HEK293 (cell line): ENCODE measurements at regions not wholly inside any gene's neighbourhood (a gene's known extent, or its start where the extent isn't known, plus 50 kb on each side); places are given as distances from the start of the nearest gene placed in this dataset.

Experiments
- CTCF ChIA-PET: fragments of 350-600 bp; formaldehyde crosslinking; extraction: SDS; loops from one replicate; lab custom pipeline; 2021; ENCODE audit warnings: antibody characterized with exemption; lab: Yijun Ruan, JAX
- POLR2A ChIA-PET: fragments of 300-600 bp; formaldehyde crosslinking; extraction: SDS; loops from one replicate; lab custom pipeline; 2020; ENCODE audit warnings: antibody characterized with exemption, inconsistent platforms; lab: Yijun Ruan, JAX
- H3K27ac ChIP-seq: fragments of 200-500 bp; sonication (Bioruptor generic); 2 replicates; pipeline ENCODE4 v1.5.1; 2014; ENCODE audit warnings: low read depth, low read length, control low read depth, inconsistent platforms; ENCODE audit errors: extremely low read depth
- H3K36me3 ChIP-seq, 2 experiments: fragments of 200-500 bp in 1 of 2; sonication (Bioruptor generic) in 1 of 2; 1 replicate in 1 of 2; 2 replicates in 1 of 2; pipeline ENCODE4 v1.5.1; 2014 to 2017; ENCODE audit warnings: inconsistent platforms in 2 of 2, low read length in 2 of 2; ENCODE audit not compliant: control insufficient read depth in 2 of 2, insufficient read depth in 1 of 2
- H3K4me1 ChIP-seq: fragments of 200-500 bp; sonication (Bioruptor generic); 2 replicates; pipeline ENCODE4 v1.5.1; 2014; ENCODE audit warnings: mild to moderate bottlenecking, low read length, inconsistent platforms; ENCODE audit not compliant: control insufficient read depth, insufficient read depth
- H3K4me3 ChIP-seq: 2 replicates; pipeline ENCODE4 v1.5.1; 2011; ENCODE audit warnings: low read depth, mild to moderate bottlenecking, control low read depth, low read length, moderate library complexity
- H3K9me3 ChIP-seq: fragments of 200-500 bp; sonication (Bioruptor generic); 2 replicates; pipeline ENCODE4 v1.5.1; 2014; ENCODE audit warnings: low read depth, low read length, inconsistent platforms; ENCODE audit not compliant: control insufficient read depth, insufficient read depth
- FEZF1 ChIP-seq: fragments of 450-650 bp; formaldehyde crosslinking; IDR thresholded peaks from 2 replicates; pipeline ENCODE4 v1.5.1; 2016; ENCODE audit warnings: missing biosample characterization, missing genetic modification characterization
- HOXD13 ChIP-seq: sonication (generic); formaldehyde crosslinking; IDR thresholded peaks from 2 replicates; pipeline ENCODE4 v1.8.0; 2022; ENCODE audit warnings: missing genetic modification reagents, borderline replicate concordance
- ZBTB11 ChIP-seq: fragments of 450-650 bp; formaldehyde crosslinking; conservative IDR thresholded peaks from 2 replicates; pipeline ENCODE4 v1.5.1; 2016; ENCODE audit warnings: low read depth, missing biosample characterization, missing genetic modification characterization
- ZBTB48 ChIP-seq: fragments of 450-650 bp; formaldehyde crosslinking; IDR thresholded peaks from 2 replicates; pipeline ENCODE4 v1.5.1; 2016; ENCODE audit warnings: missing biosample characterization, missing genetic modification characterization
- ZFP37 ChIP-seq: fragments of 450-650 bp; formaldehyde crosslinking; IDR thresholded peaks from 2 replicates; pipeline ENCODE4 v1.5.1; 2016; ENCODE audit warnings: missing biosample characterization, missing genetic modification characterization
- ZNF140 ChIP-seq: fragments of 450-650 bp; formaldehyde crosslinking; IDR thresholded peaks from 2 replicates; pipeline ENCODE4 v1.5.1; 2016; ENCODE audit warnings: missing biosample characterization, missing genetic modification characterization
- ZNF211 ChIP-seq: fragments of 450-650 bp; formaldehyde crosslinking; IDR thresholded peaks from 2 replicates; pipeline ENCODE4 v1.5.1; 2016; ENCODE audit warnings: low read depth, missing biosample characterization, missing genetic modification characterization
- ZNF223 ChIP-seq: fragments of 450-650 bp; formaldehyde crosslinking; IDR thresholded peaks from 2 replicates; pipeline ENCODE4 v1.5.1; 2016; ENCODE audit warnings: missing biosample characterization, missing genetic modification characterization
- ZNF366 ChIP-seq: fragments of 450-650 bp; formaldehyde crosslinking; conservative IDR thresholded peaks from 2 replicates; pipeline ENCODE4 v1.5.1; 2016; ENCODE audit warnings: missing biosample characterization, missing genetic modification characterization
- ZNF571 ChIP-seq: fragments of 450-650 bp; formaldehyde crosslinking; IDR thresholded peaks from 2 replicates; pipeline ENCODE4 v1.5.0; 2017; ENCODE audit warnings: missing biosample characterization, missing genetic modification characterization
- ZNF76 ChIP-seq: fragments of 450-650 bp; formaldehyde crosslinking; IDR thresholded peaks from 2 replicates; pipeline ENCODE4; 2016; ENCODE audit warnings: low read depth, missing biosample characterization, missing genetic modification characterization, borderline replicate concordance
- ZNF768 ChIP-seq: fragments of 450-650 bp; formaldehyde crosslinking; IDR thresholded peaks from 2 replicates; pipeline ENCODE4 v1.5.1; 2018; ENCODE audit warnings: missing biosample characterization, mild to moderate bottlenecking, missing genetic modification characterization
- ZNF792 ChIP-seq: fragments of 450-650 bp; formaldehyde crosslinking; IDR thresholded peaks from 2 replicates; pipeline ENCODE4 v1.5.1; 2016; ENCODE audit warnings: missing biosample characterization, missing genetic modification characterization
- ZSCAN4 ChIP-seq: fragments of 450-650 bp; formaldehyde crosslinking; IDR thresholded peaks from 2 replicates; pipeline ENCODE4 v1.5.1; 2017; ENCODE audit warnings: missing biosample characterization, missing genetic modification characterization
- TF ChIP-seq, protein P1 (sequence below): fragments of 450-650 bp; formaldehyde crosslinking; IDR thresholded peaks from 2 replicates; pipeline ENCODE4 v1.5.0; 2017; ENCODE audit warnings: missing biosample characterization, missing genetic modification characterization, borderline replicate concordance
- TF ChIP-seq, protein P2 (sequence below): fragments of 450-650 bp; formaldehyde crosslinking; IDR thresholded peaks from 2 replicates; pipeline ENCODE4 v1.5.1; 2016; ENCODE audit warnings: missing biosample characterization, missing genetic modification characterization
- TF ChIP-seq, protein P3 (sequence below): fragments of 450-650 bp; formaldehyde crosslinking; IDR thresholded peaks from 2 replicates; pipeline ENCODE4 v1.5.1; 2016; ENCODE audit warnings: missing biosample characterization, missing genetic modification characterization

DNA sequence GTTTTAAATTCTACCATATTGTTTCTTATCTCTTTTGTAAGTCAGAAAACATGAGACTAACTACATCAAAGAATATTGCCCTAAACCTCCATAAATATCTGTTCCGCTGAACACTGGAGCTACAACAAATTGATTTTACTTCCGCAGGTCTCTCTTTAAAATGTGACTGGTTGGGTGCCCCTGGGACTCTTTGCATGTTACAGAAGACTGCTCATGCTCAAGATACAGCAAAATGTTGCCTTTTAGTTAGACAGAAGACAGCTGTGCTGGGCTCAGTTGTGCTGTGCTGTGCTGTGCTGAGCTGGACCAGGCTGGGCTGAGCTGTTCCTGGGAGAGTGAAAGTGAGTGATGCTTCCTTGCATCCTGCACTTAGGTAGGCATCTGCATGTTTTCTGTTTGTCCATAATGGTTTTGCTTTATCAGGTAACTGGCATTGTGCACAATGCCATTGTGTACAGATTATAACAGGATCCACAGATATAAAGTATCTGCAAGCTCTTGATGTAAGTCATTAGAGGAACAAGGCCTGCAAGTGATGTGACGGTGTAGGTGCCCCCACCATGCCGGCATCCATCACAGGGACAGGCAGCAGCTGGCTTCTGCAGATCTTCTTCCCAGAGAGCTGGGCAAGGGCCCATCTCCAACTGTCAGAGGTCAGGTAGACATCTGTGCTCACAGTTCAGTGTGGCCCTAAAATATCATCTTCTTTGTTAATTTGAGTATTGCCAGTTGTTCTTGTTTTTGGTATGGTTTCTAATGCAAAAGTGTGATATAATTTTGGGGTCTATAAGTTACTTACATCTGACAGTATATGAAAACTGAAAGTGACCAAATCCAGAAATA is 972.5 kb upstream of the CELF2 start (continued):
- TF ChIP-seq, protein P1, sequence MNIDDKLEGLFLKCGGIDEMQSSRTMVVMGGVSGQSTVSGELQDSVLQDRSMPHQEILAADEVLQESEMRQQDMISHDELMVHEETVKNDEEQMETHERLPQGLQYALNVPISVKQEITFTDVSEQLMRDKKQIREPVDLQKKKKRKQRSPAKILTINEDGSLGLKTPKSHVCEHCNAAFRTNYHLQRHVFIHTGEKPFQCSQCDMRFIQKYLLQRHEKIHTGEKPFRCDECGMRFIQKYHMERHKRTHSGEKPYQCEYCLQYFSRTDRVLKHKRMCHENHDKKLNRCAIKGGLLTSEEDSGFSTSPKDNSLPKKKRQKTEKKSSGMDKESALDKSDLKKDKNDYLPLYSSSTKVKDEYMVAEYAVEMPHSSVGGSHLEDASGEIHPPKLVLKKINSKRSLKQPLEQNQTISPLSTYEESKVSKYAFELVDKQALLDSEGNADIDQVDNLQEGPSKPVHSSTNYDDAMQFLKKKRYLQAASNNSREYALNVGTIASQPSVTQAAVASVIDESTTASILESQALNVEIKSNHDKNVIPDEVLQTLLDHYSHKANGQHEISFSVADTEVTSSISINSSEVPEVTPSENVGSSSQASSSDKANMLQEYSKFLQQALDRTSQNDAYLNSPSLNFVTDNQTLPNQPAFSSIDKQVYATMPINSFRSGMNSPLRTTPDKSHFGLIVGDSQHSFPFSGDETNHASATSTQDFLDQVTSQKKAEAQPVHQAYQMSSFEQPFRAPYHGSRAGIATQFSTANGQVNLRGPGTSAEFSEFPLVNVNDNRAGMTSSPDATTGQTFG (tag by site-specific recombination): no peak

GRCh38 chr10:10045765-10046028 is 972.0 kb upstream of the CELF2 start:
- H3K4me3 ChIP-seq: no peak overlapping the region
- TF ChIP-seq ZNF792: no peak
- TF ChIP-seq, protein P2, sequence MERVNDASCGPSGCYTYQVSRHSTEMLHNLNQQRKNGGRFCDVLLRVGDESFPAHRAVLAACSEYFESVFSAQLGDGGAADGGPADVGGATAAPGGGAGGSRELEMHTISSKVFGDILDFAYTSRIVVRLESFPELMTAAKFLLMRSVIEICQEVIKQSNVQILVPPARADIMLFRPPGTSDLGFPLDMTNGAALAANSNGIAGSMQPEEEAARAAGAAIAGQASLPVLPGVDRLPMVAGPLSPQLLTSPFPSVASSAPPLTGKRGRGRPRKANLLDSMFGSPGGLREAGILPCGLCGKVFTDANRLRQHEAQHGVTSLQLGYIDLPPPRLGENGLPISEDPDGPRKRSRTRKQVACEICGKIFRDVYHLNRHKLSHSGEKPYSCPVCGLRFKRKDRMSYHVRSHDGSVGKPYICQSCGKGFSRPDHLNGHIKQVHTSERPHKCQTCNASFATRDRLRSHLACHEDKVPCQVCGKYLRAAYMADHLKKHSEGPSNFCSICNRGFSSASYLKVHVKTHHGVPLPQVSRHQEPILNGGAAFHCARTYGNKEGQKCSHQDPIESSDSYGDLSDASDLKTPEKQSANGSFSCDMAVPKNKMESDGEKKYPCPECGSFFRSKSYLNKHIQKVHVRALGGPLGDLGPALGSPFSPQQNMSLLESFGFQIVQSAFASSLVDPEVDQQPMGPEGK (tag by site-specific recombination): no peak
- TF ChIP-seq ZNF76 (tag by site-specific recombination): no peak
- no peak for TF ChIP-seq ZNF571
- TF ChIP-seq ZNF211 (tag by site-specific recombination): no peak
- H3K4me1 ChIP-seq: no peaks in the 10 kb centered on the region
- H3K36me3 ChIP-seq: no peaks in the 10 kb centered on the region
- ChIA-PET CTCF (interaction anchor here (0.7 kb wide), 1 partner anchor 17 kb away, joined by 3 read pairs; no protein-coding TSS in a partner anchor), POLR2A (no interaction called here)
- no peak overlapping the region for H3K27ac ChIP-seq
- no peaks in the 10 kb centered on the region for H3K9me3 ChIP-seq

DNA sequence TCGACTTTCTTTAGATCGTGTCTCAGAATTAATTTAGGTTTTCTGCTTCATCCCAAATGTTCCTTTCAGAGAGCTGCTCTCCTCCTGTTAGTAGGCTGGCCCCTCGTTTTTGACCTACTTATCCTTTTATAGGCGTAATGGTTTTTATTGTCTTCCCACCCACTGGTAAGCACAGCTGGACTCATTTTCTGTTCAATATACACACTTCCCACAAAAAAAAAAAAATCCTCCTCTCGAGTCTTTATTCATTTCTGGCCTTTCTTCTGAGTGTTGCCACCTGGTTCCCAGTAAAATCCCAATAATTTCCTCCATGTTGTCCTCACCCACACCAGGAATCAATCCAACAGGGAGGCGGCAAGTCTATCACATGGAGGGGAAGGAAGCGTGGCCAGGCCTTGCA is 970.2 kb upstream of the CELF2 start:
- no peaks in the 10 kb centered on the region for H3K9me3 ChIP-seq
- no peaks in the 10 kb centered on the region for H3K36me3 ChIP-seq
- no peak overlapping the region for H3K4me3 ChIP-seq
- no peak overlapping the region for H3K27ac ChIP-seq
- TF ChIP-seq ZFP37 (tag by site-specific recombination) (no peak), ZSCAN4 (no peak), FEZF1 (no peak), ZNF768 (tag by site-specific recombination) (no peak), ZBTB48 (tag by site-specific recombination) (no peak)
- TF ChIP-seq, all 188 proteins: peak for 0
- CTCF ChIA-PET: no interaction called here
- no peaks in the 10 kb centered on the region for H3K4me1 ChIP-seq
- POLR2A ChIA-PET: no interaction called here

GRCh38 chr10:10053051-10053450 is 964.6 kb upstream of the CELF2 start:
- Histone ChIP-seq H3K4me1 (peaks cover 3% of the 10 kb centered on the region; the same call in 1 of the 2 replicates), H3K27ac (no peak overlapping the region), H3K36me3 (no peaks in the 10 kb centered on the region), H3K9me3 (no peaks in the 10 kb centered on the region), H3K4me3 (no peak overlapping the region)
- POLR2A ChIA-PET: no interaction called here
- CTCF ChIA-PET: no interaction called here
- TF ChIP-seq, protein P3, sequence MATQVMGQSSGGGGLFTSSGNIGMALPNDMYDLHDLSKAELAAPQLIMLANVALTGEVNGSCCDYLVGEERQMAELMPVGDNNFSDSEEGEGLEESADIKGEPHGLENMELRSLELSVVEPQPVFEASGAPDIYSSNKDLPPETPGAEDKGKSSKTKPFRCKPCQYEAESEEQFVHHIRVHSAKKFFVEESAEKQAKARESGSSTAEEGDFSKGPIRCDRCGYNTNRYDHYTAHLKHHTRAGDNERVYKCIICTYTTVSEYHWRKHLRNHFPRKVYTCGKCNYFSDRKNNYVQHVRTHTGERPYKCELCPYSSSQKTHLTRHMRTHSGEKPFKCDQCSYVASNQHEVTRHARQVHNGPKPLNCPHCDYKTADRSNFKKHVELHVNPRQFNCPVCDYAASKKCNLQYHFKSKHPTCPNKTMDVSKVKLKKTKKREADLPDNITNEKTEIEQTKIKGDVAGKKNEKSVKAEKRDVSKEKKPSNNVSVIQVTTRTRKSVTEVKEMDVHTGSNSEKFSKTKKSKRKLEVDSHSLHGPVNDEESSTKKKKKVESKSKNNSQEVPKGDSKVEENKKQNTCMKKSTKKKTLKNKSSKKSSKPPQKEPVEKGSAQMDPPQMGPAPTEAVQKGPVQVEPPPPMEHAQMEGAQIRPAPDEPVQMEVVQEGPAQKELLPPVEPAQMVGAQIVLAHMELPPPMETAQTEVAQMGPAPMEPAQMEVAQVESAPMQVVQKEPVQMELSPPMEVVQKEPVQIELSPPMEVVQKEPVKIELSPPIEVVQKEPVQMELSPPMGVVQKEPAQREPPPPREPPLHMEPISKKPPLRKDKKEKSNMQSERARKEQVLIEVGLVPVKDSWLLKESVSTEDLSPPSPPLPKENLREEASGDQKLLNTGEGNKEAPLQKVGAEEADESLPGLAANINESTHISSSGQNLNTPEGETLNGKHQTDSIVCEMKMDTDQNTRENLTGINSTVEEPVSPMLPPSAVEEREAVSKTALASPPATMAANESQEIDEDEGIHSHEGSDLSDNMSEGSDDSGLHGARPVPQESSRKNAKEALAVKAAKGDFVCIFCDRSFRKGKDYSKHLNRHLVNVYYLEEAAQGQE (tag by site-specific recombination): no peak
- TF ChIP-seq ZBTB11 (tag by site-specific recombination) (no peak), ZNF140 (tag by site-specific recombination) (no peak), ZNF223 (tag by site-specific recombination) (no peak), HOXD13 (CRISPR knock-in tag) (no peak), ZNF366 (tag by site-specific recombination) (no peak)
